ENCODE measurements at regions not wholly inside any gene's neighbourhood (a gene's known extent, or its start where the extent isn't known, plus 50 kb on each side); places are given as distances from the start of the nearest gene placed in this dataset.

DNA sequence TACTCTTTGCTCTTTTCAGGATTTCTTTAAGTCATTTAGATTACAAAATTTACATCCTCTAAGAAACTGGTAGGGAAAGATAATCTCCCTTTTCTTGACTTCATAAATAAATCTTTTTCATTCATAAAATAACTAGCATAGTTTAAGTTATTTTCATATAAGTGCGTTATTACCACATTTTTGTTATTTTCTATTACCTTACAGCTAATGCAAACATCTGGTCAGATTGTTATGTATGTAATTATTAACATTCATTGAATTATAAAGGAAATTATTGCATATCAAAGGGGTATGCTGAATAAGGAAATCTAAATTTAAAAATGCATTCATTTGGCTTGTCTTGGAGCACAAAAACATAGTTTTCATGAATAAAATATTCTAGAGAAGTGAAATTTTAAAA lies 55.3 kb upstream of the SLITRK1 start:
- DNase-seq (ENCODE audit: low read depth), result no peak

- DNase-seq (ENCODE audit: low read depth), result no peak
Measured at GRCh38 chr13:83935566-83935965, 53.3 kb upstream of the SLITRK1 start.
